HG03575 (cell line): ENCODE measurements at regions not wholly inside any gene's neighbourhood (a gene's known extent, or its start where the extent isn't known, plus 50 kb on each side); places are given as distances from the start of the nearest gene placed in this dataset.

ENCODE experiments used
- ATAC-seq: cut with Tn5 transposase; IDR thresholded peaks from one replicate; pipeline ENCODE4 v1.9.1; 2021; ENCODE audit not compliant: unreplicated experiment, insufficient number of reproducible peaks, low FRiP score; ENCODE audit errors: extremely low read depth

GRCh38 chr16:74232806-74233465 lies 63.7 kb upstream of the PSMD7 start:
- no peak for ATAC-seq

DNA sequence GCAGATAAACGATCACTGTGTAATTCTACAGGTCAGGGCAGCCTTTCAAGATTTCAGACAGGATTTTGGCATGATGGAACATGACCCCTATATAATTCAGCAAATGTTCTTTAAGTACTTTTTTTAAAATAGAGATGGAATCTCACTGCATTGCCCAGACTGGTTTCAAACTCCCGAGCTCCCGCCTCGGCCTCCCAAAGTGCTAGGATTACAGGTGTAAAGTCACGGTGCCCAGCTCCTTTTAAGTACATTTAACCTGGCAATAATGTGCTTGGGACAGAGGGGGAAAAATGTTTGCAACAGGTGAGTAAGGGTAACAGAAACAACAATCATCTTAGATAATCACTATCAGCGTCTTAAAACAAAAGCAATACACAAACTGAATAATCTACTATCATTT lies 66.5 kb upstream of the PSMD7 start:
- no peak for ATAC-seq

GRCh38 chr16:74226338-74226954 lies 70.2 kb upstream of the PSMD7 start:
- no peak for ATAC-seq

DNA sequence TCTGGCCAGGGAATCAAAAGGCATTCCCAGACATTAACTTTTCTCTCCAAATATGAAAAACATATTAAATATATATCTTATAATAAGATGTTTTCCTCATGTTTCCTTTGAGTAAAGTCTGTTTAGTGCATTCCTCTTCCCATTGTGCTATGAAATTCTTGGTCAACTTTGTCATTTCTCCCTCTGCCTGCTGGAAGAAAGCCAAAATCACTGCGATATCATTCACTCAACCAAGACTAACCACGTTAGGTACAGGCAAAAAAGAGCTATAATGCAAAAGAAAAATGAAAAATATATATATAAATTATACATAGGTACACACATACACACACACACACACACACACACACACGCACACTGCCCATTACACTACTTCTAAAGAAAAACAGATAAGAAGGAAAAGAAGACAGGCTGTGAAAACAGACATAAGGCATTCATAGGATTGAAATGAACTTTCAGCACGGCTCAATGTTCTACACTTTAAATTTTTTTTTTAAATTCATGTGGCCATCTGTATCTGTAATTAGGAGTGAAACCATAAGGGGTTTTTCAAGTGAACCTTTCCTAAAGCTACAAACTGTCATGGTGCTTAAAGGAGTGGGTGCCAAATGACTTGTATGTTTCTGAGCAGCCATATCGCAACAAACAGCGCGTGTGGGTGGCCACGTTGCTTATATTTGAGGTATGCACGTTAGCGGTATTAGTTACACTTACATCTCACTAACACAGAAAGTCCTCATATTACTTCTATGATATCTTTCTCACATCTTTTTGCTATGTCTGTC lies 71.6 kb upstream of the PSMD7 start:
- no peak for ATAC-seq

- no peak for ATAC-seq
These were observed 74.8 kb upstream of the PSMD7 start for GRCh38 chr16:74221828-74222227.

GRCh38 chr16:74219706-74220105 lies 76.9 kb upstream of the PSMD7 start:
- no peak for ATAC-seq

DNA sequence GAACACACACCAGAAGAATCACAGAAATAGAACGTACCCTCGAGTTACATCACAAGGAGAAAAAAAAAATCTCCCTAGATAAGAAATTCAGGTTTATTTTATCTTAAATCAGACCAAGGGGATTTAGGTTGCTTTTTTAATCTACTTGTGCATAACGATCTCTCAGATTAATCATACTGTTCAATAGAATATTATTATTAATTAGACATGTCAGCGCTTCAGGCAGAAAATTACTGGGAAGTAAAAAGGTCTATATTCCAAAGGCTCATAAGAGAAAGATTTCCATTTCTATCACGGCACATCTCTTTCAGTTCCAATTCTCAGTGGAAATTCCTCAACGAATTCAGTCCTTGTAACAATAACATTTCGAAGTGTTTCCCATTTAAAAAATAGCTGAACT lies 77.7 kb upstream of the PSMD7 start:
- no peak for ATAC-seq

GRCh38 chr16:74216319-74216718 lies 80.3 kb upstream of the PSMD7 start:
- ATAC-seq = no peak

DNA sequence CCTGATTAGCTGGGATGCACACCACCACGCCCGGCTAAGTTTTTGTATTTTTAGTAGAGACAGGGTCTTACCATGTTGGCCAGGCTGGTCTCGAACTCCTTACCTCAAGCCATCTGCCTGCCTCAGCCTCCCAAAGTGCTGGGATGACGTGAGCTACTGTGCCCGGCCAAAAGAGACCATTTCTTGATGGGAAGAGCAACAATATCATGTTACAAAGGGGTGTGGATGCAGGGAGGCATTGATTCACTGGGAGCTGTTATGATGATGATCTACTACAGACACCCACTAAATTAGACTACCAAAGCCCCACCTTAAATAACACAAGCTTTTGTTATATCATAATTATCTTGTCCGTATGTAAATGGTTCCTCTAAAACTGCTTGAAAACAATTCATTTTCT lies 81.4 kb upstream of the PSMD7 start:
- ATAC-seq = no peak

- no peak for ATAC-seq
These were observed 83.2 kb upstream of the PSMD7 start for GRCh38 chr16:74213372-74213771.

DNA sequence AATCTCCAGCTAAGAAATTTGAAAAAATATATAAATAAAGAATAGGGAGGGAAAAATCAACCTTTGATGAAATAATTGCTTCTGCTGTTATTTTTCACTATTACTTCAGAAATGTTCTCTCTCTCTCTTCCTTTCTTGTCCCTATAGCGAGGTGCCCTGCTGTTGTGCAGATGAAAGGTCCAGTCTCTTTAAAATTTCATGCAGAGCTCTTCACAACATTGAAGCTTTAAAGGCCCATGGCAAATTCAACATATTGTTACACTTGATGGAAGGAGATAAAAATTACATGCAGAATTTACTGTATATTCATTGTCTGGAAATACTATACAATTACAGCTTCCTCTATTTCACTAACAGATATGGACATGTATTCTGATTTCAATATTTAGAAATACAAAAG lies 86.4 kb upstream of the PSMD7 start:
- ATAC-seq = no peak

- no peak for ATAC-seq
These were observed 94.6 kb upstream of the PSMD7 start for GRCh38 chr16:74202009-74202408.

GRCh38 chr16:74201576-74201975 lies 95.0 kb upstream of the PSMD7 start:
- no peak for ATAC-seq

GRCh38 chr16:74200921-74201320 lies 95.7 kb upstream of the PSMD7 start:
- no peak for ATAC-seq

- ATAC-seq = no peak
These were observed 96.8 kb upstream of the PSMD7 start for GRCh38 chr16:74199842-74200124.

GRCh38 chr16:74199066-74199841 lies 97.4 kb upstream of the PSMD7 start:
- no peak for ATAC-seq

GRCh38 chr16:74192281-74192797 lies 104.3 kb upstream of the PSMD7 start:
- no peak for ATAC-seq

DNA sequence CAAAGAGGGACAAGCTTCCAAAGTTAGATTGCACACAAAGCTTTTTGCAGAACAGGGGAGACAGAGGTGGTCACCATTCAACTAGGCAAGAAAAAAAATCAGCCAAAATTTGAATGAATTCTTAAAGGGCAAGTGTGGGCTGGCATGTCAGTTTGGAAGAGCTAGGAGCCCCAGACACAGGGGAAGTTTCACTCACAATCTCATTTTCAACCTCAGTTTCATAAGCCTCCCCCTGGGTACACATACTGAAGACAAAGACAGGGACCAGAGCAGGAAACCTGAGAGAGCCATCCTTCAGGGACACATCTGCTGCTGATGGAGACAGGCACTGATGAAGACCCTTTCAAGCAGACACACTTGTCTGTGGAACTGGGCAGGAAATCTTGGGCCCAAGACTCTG lies 106.3 kb upstream of the PSMD7 start:
- ATAC-seq = no peak

DNA sequence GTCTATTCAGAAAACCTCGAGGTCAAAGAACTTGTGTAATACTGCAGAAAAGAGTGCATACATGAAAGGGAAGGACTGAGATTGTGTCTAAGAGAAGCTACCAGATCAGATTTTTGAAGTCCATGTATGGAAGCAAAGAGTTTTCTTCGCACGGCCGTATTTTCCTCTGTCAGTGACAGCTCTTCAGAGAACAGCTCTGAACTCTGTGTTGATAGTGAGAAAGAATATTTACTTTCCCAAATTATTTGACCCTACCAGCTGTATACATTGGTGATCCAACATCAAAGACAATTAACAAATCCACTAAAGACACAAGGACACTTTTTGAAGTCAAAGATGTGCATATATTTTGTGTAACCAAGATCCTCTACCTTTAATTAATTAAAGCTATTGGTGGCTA lies 107.8 kb upstream of the PSMD7 start:
- ATAC-seq = no peak

- no peak for ATAC-seq
These were observed 110.0 kb upstream of the PSMD7 start for GRCh38 chr16:74186561-74186971.
